ENCODE measurements at regions not wholly inside any gene's neighbourhood (a gene's known extent, or its start where the extent isn't known, plus 50 kb on each side); places are given as distances from the start of the nearest gene placed in this dataset.

DNA sequence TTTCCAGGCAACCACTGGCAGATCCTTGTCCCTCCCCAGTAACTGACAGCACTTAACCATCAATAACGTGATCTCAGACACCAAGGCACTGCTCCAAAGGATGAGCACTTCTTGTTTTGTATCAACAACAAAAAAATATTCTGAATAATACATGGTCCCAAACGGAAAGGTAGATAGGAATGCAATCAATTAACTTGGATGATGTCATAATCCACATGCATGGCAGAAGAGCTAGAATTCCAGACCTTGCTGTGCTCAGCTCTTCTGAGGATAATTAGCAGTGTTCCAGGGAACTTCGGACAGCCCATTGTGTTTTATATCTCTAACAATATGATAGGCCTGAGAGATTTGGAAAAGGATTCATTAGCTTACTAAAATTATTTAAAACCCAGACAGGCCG lies 288.4 kb upstream of the PCSK5 start:
- TF ChIP-seq, protein P1, sequence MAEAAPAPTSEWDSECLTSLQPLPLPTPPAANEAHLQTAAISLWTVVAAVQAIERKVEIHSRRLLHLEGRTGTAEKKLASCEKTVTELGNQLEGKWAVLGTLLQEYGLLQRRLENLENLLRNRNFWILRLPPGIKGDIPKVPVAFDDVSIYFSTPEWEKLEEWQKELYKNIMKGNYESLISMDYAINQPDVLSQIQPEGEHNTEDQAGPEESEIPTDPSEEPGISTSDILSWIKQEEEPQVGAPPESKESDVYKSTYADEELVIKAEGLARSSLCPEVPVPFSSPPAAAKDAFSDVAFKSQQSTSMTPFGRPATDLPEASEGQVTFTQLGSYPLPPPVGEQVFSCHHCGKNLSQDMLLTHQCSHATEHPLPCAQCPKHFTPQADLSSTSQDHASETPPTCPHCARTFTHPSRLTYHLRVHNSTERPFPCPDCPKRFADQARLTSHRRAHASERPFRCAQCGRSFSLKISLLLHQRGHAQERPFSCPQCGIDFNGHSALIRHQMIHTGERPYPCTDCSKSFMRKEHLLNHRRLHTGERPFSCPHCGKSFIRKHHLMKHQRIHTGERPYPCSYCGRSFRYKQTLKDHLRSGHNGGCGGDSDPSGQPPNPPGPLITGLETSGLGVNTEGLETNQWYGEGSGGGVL (tag by site-specific recombination; IDR thresholded peaks at IDR 0.05): no peak
- TF ChIP-seq ZNF146 (tag by site-specific recombination; IDR thresholded peaks at IDR 0.05): no peak
- no peak for TF ChIP-seq ZNF664 (tag by site-specific recombination; IDR thresholded peaks at IDR 0.05)

All from HEK293 (cell line).